ENCODE measurements at regions not wholly inside any gene's neighbourhood (a gene's known extent, or its start where the extent isn't known, plus 50 kb on each side); places are given as distances from the start of the nearest gene placed in this dataset.

GRCh38 chr6:100962466-100962865, 81.3 kb upstream of the ASCC3 start:
- DNase-seq (ENCODE audit: low read depth, low spot score): no peak
- CTCF ChIA-PET: no interaction called here
- POLR2A ChIA-PET: no interaction called here
- TF ChIP-seq CTCF (IDR thresholded peaks at IDR 0.05; ENCODE audit: insufficient read depth, low read length, missing control alignments): no peak
- H3K4me3 ChIP-seq (ENCODE audit: low read depth, low read length): no peak overlapping the region

DNA sequence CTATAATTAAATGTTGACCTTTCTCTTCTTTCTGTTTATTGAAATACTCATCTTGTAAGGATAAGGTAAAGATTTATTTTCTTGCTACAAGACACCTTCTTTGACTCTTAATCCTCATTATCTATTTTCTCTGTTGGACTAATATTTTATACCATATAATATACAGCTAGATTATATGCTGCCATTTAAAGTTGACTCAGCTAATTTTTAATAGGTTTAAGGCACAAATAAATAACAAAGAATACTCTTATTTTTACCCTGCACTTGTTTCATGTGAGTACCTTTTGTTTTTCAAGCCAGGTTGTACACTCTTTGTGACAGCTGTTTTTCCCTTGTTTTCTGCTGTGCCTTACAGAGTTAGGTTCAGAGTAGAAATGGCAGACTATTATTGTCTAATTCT, 83.9 kb upstream of the ASCC3 start:
- DNase-seq (ENCODE audit: low read depth, low spot score): no peak
- no peak overlapping the region for H3K4me3 ChIP-seq (ENCODE audit: low read depth, low read length)
- CTCF ChIA-PET: no interaction called here
- POLR2A ChIA-PET: no interaction called here
- no peak for TF ChIP-seq CTCF (IDR thresholded peaks at IDR 0.05; ENCODE audit: insufficient read depth, low read length, missing control alignments)

GRCh38 chr6:100968949-100969348, 87.8 kb upstream of the ASCC3 start:
- DNase-seq (ENCODE audit: low read depth, low spot score): no peak
- TF ChIP-seq CTCF (IDR thresholded peaks at IDR 0.05; ENCODE audit: insufficient read depth, low read length, missing control alignments): no peak
- ChIA-PET CTCF (no interaction called here), POLR2A (no interaction called here)
- H3K4me3 ChIP-seq (ENCODE audit: low read depth, low read length): no peak overlapping the region

DNA sequence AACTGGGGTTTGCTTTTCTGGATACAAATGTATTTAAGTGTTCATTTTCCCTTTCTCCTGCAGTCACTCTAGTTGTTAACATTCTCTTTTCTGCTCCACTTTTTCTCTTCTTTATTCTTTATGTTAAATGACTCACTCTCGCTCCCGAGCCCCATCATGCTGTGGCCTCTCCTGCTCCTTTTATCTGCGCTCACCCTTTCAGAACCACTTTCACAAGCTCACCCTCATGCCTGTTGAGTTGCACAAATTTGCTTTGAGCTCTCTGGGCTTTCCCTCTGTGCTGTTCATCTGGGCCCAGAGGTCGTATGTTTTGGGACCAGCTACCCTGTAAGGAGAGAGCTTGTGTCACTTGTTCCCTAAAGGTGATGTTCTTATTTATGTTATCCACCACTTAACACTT, 98.1 kb upstream of the ASCC3 start:
- H3K4me3 ChIP-seq (ENCODE audit: low read depth, low read length): no peak overlapping the region
- ChIA-PET CTCF (no interaction called here), POLR2A (no interaction called here)
- no peak for TF ChIP-seq CTCF (IDR thresholded peaks at IDR 0.05; ENCODE audit: insufficient read depth, low read length, missing control alignments)
- no peak for DNase-seq (ENCODE audit: low read depth, low spot score)

GRCh38 chr6:100980949-100981348, 99.8 kb upstream of the ASCC3 start:
- ChIA-PET CTCF (no interaction called here), POLR2A (no interaction called here)
- H3K4me3 ChIP-seq (ENCODE audit: low read depth, low read length): no peak overlapping the region
- no peak for TF ChIP-seq CTCF (IDR thresholded peaks at IDR 0.05; ENCODE audit: insufficient read depth, low read length, missing control alignments)
- DNase-seq (ENCODE audit: low read depth, low spot score): no peak

GRCh38 chr6:100986921-100987320, 105.8 kb upstream of the ASCC3 start:
- ChIA-PET CTCF (no interaction called here), POLR2A (no interaction called here)
- no peak for TF ChIP-seq CTCF (IDR thresholded peaks at IDR 0.05; ENCODE audit: insufficient read depth, low read length, missing control alignments)
- no peak overlapping the region for H3K4me3 ChIP-seq (ENCODE audit: low read depth, low read length)
- DNase-seq (ENCODE audit: low read depth, low spot score): no peak

Measured in AG04449 (cell line).